ENCODE measurements at regions not wholly inside any gene's neighbourhood (a gene's known extent, or its start where the extent isn't known, plus 50 kb on each side); places are given as distances from the start of the nearest gene placed in this dataset.

GRCh38 chr5:3325972-3326840 lies 269.4 kb upstream of the IRX1 start (continued):
- no peak for TF ChIP-seq SRF (IDR thresholded peaks at IDR 0.05; ENCODE audit: low read depth)
- no peak for TF ChIP-seq ATF3 (IDR thresholded peaks at IDR 0.05)
- TF ChIP-seq, protein P1, sequence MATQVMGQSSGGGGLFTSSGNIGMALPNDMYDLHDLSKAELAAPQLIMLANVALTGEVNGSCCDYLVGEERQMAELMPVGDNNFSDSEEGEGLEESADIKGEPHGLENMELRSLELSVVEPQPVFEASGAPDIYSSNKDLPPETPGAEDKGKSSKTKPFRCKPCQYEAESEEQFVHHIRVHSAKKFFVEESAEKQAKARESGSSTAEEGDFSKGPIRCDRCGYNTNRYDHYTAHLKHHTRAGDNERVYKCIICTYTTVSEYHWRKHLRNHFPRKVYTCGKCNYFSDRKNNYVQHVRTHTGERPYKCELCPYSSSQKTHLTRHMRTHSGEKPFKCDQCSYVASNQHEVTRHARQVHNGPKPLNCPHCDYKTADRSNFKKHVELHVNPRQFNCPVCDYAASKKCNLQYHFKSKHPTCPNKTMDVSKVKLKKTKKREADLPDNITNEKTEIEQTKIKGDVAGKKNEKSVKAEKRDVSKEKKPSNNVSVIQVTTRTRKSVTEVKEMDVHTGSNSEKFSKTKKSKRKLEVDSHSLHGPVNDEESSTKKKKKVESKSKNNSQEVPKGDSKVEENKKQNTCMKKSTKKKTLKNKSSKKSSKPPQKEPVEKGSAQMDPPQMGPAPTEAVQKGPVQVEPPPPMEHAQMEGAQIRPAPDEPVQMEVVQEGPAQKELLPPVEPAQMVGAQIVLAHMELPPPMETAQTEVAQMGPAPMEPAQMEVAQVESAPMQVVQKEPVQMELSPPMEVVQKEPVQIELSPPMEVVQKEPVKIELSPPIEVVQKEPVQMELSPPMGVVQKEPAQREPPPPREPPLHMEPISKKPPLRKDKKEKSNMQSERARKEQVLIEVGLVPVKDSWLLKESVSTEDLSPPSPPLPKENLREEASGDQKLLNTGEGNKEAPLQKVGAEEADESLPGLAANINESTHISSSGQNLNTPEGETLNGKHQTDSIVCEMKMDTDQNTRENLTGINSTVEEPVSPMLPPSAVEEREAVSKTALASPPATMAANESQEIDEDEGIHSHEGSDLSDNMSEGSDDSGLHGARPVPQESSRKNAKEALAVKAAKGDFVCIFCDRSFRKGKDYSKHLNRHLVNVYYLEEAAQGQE (IDR thresholded peaks at IDR 0.05; ENCODE audit: low read depth): no peak
- TF ChIP-seq POLR2AphosphoS5 (IDR thresholded peaks at IDR 0.05; ENCODE audit: low read depth, low read length): no peak
- TF ChIP-seq EGR1 (IDR thresholded peaks at IDR 0.05; ENCODE audit: low read depth): no peak

DNA sequence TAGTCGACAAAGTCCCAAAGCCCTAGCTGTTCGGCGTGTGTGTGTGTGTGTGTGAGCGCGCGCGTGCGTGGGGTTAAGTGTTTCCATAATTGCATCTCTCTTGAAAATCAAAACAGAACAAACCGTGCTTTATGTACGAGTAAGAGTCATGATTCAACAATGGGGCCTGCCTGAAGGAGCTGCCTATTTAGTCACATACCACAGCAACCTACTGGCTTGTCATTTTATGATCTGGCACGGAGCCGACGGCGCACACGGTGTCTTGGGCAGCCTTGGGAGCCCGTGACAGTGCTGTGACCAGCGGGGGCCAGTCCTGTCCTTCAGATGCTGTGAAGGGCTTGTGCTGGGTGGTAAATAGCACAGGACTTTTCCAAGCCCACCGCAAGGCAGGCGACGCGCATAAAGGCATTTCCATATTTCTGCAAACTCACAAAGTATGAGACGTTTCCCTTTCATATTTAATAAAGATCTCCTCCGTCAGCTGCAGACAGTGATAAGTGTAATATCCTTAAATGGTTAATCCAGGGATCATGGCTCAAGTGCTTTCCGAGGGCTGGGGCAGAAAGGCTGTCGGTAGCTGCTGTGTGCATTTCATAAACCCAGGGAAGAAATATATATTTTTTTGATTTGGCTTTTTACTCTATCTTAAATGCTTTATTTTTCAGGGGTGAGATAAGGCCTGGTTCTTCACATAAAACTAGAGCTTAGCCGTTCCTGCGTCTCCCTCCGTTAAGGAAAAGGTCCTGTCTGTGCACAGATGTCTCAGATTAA lies 270.2 kb upstream of the IRX1 start:
- DNase-seq (ENCODE audit: low read depth, low spot score) (no peak), ATAC-seq (no peak)
- Histone ChIP-seq H3K36me3 (ENCODE audit: control insufficient read depth in 1 of 2, insufficient read depth in 2 of 2, low read length in 2 of 2) (no peaks in the 10 kb centered on the region), H3K4me3 (replicated peaks in 1 of 2; ENCODE audit: low read depth in 1 of 2, low read length in 2 of 2) (no peak overlapping the region), H4K20me1 (ENCODE audit: insufficient read depth) (no peaks in the 10 kb centered on the region), H3K4me1 (ENCODE audit: control insufficient read depth in 1 of 2, insufficient read depth in 2 of 2, low read length in 2 of 2) (no peaks in the 10 kb centered on the region), H3K9me3 (ENCODE audit: control insufficient read depth in 1 of 2, insufficient read depth in 1 of 2, low read depth in 1 of 2, low read length in 2 of 2) (peaks cover 20 to 32% of the 10 kb centered on the region in 2 experiments; a peak in 3 of 4 replicates), H3K27ac (ENCODE audit: low read depth, low read length) (no peak overlapping the region), H3K27me3 (ENCODE audit: insufficient read depth, low read length) (no peaks in the 10 kb centered on the region), H2AFZ (ENCODE audit: low read depth, low read length, poor library complexity, severe bottlenecking) (no peak overlapping the region), H3K9me2 (ENCODE audit: insufficient read depth) (no peaks in the 10 kb centered on the region), H3K79me2 (ENCODE audit: insufficient read depth, low read length) (no peaks in the 10 kb centered on the region), H3K4me2 (ENCODE audit: low read length) (no peak overlapping the region), H3K9ac (ENCODE audit: low read length) (no peak overlapping the region)
- ChIA-PET POLR2A (no interaction called here), CTCF (no interaction called here), RAD21 (ENCODE audit: low non-redundant PET in 1 of 2, low total read pairs in 2 of 2, uncharacterized antibody in 2 of 2, unreplicated experiment in 2 of 2) (no interaction called here)
- intact Hi-C loops (cut with micrococcal nuclease): no loop called here
- TF ChIP-seq SRF (IDR thresholded peaks at IDR 0.05; ENCODE audit: low read depth): no peak
- no TSS peak for BruUV-seq (replicated peaks)
